ENCODE measurements at regions not wholly inside any gene's neighbourhood (a gene's known extent, or its start where the extent isn't known, plus 50 kb on each side); places are given as distances from the start of the nearest gene placed in this dataset.

GRCh38 chr10:27621461-27621860 lies 117.4 kb downstream of the RAB18 start:
- TF ChIP-seq CTCF (IDR thresholded peaks at IDR 0.05) (no peak), POLR2A (IDR thresholded peaks at IDR 0.05) (no peak)
